Bronchial epithelial cell (primary cell): ENCODE measurements at regions not wholly inside any gene's neighbourhood (a gene's known extent, or its start where the extent isn't known, plus 50 kb on each side); places are given as distances from the start of the nearest gene placed in this dataset.

ENCODE experiments used
- DNase-seq: peaks from one replicate; pipeline ENCODE4 v3.0.0-alpha.2; 2010; ENCODE audit warnings: low read depth
- FAIRE-seq: peaks from 2 replicates; lab custom pipeline; 2011; peaks lifted over from hg19 to GRCh38; lab: Jason Lieb, UNC
- H3K27me3 ChIP-seq: 2 replicates; pipeline ENCODE4 v1.5.1; 2011; ENCODE audit warnings: low read length; ENCODE audit not compliant: control insufficient read depth, insufficient read depth
- H3K36me3 ChIP-seq: 2 replicates; pipeline ENCODE4 v1.5.1; 2011; ENCODE audit warnings: low read length; ENCODE audit not compliant: control insufficient read depth, insufficient read depth
- H3K4me3 ChIP-seq: 2 replicates; pipeline ENCODE4 v1.5.1; 2011; ENCODE audit warnings: mild to moderate bottlenecking, low read depth, low read length, control low read depth
- CTCF ChIP-seq: IDR thresholded peaks from 2 replicates; pipeline ENCODE4 v1.5.1; 2011; ENCODE audit warnings: mild to moderate bottlenecking, moderate library complexity, low read length, control low read depth, inconsistent platforms; ENCODE audit not compliant: insufficient read depth, severe bottlenecking

- no peak for DNase-seq
- no peak for FAIRE-seq
- Histone ChIP-seq H3K4me3 (no peak overlapping the region), H3K27me3 (no peaks in the 10 kb centered on the region), H3K36me3 (no peaks in the 10 kb centered on the region)
- TF ChIP-seq CTCF: no peak
These were observed 510.9 kb downstream of the PTPRU start for GRCh38 chr1:29747196-29747595.

- no peak for TF ChIP-seq CTCF
- no peak for FAIRE-seq
These were observed 509.8 kb downstream of the PTPRU start for GRCh38 chr1:29746076-29746665.

GRCh38 chr1:29744684-29745490 is 508.6 kb downstream of the PTPRU start:
- Histone ChIP-seq H3K27me3 (peaks cover 1% of the 10 kb centered on the region), H3K4me3 (no peak overlapping the region), H3K36me3 (no peaks in the 10 kb centered on the region)
- no peak for DNase-seq
- no peak for FAIRE-seq
- TF ChIP-seq CTCF: no peak

More at GRCh38 chr1:29746076-29746665, 509.8 kb downstream of the PTPRU start:
- H3K36me3 ChIP-seq: no peaks in the 10 kb centered on the region
- no peak overlapping the region for H3K4me3 ChIP-seq
- DNase-seq: no peak
- no peaks in the 10 kb centered on the region for H3K27me3 ChIP-seq

GRCh38 chr1:29743931-29744330 is 507.6 kb downstream of the PTPRU start:
- Histone ChIP-seq H3K4me3 (no peak overlapping the region), H3K36me3 (no peaks in the 10 kb centered on the region), H3K27me3 (peaks cover 1% of the 10 kb centered on the region)
- no peak for TF ChIP-seq CTCF
- no peak for DNase-seq
- FAIRE-seq: no peak

GRCh38 chr1:29743264-29743663 is 506.9 kb downstream of the PTPRU start:
- Histone ChIP-seq H3K36me3 (no peaks in the 10 kb centered on the region), H3K27me3 (peaks cover 1% of the 10 kb centered on the region), H3K4me3 (no peak overlapping the region)
- DNase-seq (no peak), FAIRE-seq (no peak)
- no peak for TF ChIP-seq CTCF
